ENCODE measurements at regions not wholly inside any gene's neighbourhood (a gene's known extent, or its start where the extent isn't known, plus 50 kb on each side); places are given as distances from the start of the nearest gene placed in this dataset.

DNA sequence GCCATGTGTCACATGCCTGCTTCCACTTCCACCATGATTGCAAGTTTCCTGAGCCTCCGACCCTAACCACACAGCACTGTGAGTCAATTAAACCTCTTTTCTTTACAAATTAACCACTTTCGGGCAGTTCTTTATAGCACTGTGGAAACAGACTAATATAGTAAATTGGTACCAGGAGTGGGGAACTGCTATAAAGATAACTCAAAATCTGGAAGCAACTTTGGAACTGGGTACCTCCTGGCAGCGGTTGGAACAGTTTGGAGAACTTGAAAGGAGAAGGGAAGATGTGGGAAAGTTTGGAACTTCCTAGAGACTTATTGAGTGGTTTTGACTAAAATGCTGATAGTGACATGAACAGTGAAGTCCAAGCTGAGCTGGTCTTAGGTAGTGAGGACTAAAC, 436.1 kb downstream of the TMEM121 start:
- TF ChIP-seq POLR2A (IDR thresholded peaks at IDR 0.05) = no peak
- TF ChIP-seq CTCF (IDR thresholded peaks at IDR 0.05) = no peak

Measured in testis (tissue), 2 donors.